GM21390 (cell line): ENCODE measurements at regions not wholly inside any gene's neighbourhood (a gene's known extent, or its start where the extent isn't known, plus 50 kb on each side); places are given as distances from the start of the nearest gene placed in this dataset.
"Not testable (repeated sequence)": the region's sequence is repeated elsewhere in the genome, so short reads cannot be mapped to it uniquely, and the experiment has no call there.

Experiments used
- ATAC-seq: cut with Tn5 transposase; IDR thresholded peaks from one replicate; pipeline ENCODE4 v1.9.1; 2021; ENCODE audit not compliant: unreplicated experiment

DNA sequence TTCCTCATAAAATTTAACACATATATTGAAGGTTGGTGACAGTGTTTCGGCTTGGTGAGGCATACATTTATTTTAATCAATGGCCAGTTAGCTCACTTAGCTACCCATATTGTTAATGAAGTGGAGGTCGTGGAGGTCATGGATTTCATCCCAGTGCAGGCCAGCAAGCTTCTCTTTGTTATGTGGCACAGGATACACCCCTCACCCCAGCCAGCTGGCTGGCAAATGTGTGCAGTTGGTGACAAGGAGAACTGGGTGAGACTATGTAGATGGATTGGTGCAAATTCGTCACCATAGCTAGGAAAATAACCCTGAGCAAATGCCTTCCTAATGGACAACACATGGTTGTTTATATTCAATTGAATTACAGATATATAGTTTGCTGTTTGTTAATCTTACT is 50.5 kb upstream of the FOXP2 start:
- ATAC-seq: no peak

GRCh38 chr7:114363292-114363691 is 51.3 kb upstream of the FOXP2 start:
- ATAC-seq: no peak

DNA sequence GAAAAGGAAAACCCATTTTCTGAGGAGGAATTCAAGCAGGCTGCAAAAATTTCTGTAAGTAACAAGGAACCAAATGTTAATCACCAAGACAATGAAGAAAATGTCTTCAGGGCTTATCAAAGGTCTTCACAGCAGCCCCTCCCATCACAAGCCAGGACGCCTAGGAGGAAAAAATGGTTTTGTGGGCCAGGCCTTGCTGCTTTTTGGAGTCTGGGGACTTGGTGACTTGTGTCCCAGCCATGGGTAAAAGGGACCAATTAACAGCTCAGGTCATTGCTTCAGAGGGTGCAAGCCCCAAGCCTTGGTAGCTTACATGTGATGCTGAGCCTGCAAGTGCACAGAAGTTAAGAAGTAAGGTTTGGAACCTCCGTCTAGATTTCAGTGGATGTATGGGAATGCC is 55.7 kb upstream of the FOXP2 start:
- no peak for ATAC-seq

GRCh38 chr7:114356133-114356532 is 58.5 kb upstream of the FOXP2 start:
- no peak for ATAC-seq

DNA sequence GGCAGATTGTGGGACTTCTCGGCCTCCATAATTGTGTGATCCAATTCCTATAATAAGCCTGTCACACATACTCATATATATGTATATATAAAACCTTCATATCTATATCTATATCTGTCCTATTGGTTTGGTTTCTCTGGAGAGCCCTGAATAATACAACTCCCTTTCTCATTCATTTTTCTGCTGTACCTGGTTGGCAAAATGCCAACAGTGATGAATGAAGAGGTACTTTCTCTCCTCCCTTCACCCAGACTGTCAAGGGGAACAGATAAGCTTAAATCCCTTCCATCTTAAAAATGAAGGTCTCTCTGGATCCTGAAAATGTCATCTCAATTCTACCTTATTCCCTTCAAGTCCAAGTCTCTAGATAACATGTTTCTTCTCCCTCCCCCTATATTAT is 60.3 kb upstream of the FOXP2 start:
- ATAC-seq: no peak

GRCh38 chr7:114345494-114345893 is 69.1 kb upstream of the FOXP2 start:
- ATAC-seq: no peak

DNA sequence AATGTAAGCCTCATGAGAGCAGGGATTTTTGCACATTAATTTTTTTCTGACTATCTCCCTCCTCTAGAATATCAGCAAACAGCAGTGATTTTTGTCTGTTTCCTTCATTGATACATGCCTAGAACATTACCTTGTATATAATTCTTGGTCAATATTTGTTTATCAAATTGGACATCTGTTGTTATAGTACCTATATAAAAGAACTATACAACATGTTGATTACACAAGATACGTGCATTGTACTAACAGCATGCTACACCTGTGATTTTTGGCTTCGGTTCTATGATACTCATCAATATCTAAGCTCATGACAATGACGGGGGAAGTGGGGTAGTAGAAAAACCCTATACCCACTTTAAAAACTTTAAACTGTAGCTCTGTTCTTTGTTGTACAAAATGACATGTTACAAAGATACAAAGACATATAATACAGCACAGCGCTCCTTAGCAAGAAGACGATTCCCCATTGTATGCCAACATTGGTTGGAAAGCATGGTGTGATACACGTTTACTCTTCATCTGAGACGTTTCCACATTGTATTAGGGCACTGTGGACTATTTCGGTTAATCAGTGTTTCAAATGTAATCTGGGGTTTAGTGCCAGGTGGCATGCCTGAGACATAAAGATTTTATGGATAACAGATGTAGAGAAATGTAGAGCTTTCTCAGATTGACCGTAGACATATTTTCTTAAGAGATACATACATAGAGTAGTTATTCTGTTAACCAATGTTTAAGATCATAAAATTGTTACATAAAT is 70.5 kb upstream of the FOXP2 start:
- no peak for ATAC-seq

DNA sequence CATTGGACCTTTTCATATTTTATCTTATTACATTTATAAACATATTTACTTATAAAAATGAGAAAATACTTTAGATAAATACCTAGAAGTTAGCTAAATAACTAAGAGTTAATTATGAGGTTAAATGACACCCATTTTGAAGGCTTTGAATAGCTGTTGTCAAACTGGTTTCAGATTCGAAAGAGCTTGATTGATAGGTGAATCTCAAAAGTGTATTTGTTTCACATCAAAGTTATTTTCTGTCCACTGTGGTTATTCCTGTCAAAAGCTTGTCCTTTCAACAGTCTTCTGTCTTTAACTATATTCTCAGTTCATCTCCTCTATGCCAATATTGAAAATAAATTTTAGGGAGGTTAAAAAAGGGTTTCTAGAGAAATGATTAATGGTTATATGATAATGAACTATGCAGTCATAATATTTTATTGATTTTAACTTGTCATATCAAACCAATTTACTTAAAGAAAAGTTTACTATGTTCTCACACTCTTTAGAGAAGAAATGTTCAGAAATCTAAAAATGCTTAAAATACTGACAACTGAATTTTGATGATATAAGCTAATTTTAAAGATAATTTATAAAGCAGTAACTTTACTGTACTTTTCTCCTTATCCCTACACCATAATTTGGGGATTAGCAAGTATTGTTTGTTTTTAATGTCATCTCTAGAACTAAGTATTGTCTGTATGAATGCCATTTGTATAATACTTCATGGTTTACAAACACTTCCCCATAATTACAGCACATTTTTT is 72.0 kb upstream of the FOXP2 start:
- no peak for ATAC-seq

DNA sequence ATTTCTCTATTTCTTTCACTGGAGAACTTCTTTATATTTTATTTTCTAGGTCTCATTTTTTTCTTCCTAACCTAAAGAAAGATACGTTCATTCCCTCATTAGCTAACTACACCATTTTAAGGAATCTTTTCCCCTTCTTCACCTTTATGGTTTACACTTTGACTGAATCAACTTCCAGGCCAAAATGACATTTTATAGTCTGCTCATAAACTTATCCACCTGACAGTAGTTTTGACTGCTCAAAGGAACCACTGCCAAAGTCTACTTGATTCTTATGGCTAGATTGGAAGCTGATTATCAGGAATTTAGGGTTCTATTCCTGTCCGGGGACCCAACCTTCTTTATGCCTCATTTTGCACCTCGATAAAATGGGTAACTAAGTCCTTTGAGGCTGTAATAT is 73.0 kb upstream of the FOXP2 start:
- ATAC-seq: no peak

- ATAC-seq: no peak
These were observed 79.6 kb upstream of the FOXP2 start for GRCh38 chr7:114334989-114335388.

DNA sequence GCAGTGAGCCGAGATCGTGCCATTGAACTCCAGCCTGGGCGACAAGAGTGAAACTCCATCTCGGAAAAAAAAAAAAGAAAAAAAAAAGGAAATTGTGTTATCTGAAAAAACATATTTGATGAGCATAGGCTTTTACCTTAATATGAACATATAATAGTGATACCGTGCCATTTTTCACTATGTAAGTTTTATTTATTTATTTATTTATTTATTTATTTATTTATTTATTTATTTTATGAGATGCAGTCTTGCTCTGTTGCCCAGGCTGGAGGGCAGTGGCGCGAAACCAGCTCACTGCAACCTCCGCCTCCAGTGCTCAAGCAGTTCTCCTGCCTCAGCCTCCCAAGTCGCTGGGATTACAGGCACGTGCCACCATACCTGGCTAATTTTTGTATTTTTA is 85.2 kb upstream of the FOXP2 start:
- not testable (repeated sequence) for ATAC-seq

DNA sequence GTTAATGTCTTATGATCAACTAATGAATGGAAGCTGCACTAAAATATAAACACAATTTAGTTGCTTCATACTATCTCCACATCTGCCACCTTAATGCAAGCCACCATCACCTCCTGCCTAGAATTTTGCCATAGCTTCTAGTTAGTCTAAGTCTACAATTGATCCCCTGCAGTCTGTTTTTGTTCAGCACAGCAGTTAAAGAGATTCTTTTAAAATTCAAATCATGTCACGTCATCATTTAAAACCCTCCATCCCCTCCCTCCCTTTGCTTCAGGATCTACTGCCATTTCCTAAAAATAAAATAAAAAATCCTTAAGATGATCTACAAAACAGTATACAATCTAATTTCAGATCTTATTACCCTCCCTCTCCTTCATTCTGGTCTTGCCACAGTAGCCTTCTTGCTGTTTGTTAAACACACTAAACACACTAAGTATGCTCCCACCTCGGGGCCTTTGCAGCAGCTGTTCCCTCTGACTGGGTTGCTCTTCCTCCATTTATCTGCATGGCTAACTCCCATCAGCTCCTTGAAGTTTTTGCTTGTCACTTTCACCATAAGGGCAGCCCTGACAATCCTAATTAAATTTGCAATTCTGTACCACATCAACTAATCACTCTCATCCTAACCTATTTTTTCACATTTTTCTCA is 97.0 kb upstream of the FOXP2 start:
- no peak for ATAC-seq

GRCh38 chr7:114312649-114313048 is 102.0 kb upstream of the FOXP2 start:
- no peak for ATAC-seq

- no peak for ATAC-seq
These were observed 104.1 kb upstream of the FOXP2 start for GRCh38 chr7:114310345-114311110.

- no peak for ATAC-seq
These were observed 104.9 kb upstream of the FOXP2 start for GRCh38 chr7:114309729-114310128.

DNA sequence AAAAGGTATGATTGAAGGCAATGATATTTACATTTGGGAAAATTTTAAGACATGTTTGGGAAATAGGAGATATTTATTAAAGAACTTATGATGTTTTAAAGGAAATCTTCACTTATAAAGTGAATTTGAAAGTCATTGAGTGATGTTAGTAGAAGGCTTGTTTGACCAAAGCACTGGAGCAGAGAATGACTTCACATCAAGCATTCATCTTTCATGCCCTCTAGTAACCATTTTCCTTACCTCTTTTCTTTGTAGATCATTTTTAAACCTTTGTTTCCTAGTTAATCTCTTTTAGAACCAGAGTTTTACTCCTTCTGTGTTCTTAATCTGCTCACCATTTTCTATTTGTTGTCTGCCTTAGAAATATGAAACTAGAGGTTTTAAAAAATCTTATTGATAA is 111.3 kb upstream of the FOXP2 start:
- no peak for ATAC-seq

DNA sequence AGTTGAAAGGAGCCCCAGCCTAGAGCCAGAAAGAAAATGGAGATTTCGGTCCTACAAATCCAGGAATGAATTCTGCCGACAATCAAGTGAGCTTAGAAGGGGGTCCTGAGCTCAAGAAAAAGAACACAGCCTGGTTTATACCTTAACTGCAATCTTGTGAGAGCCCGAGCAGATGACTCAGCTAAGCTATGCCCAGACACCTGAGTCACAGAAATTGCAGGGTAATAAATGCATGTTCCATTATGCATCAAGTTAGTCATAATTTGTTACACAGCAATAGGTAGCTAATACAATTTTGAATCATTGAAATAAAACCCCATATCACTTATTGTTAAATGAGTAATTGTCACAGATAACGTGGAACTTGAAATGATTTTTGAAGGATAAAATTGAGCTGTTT is 111.8 kb upstream of the FOXP2 start:
- no peak for ATAC-seq

DNA sequence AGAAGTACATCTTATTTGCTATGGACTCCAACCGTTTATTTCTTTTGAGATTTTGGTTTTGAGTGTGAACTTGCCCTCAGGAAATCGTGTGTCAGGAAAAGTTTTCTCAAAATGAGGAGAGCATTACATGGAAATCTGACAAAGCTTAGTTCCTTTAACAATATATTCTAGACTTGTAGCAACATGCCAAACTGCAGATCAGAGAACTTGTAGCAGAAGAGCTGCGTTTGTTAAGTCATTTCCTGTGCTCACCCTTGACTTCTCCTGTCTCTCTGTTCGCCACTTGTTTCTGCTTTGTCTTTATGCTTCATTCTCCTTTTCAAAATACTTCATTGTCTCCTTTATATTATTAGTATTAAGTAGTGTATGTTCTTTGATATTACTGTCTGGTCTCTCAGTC is 116.6 kb upstream of the FOXP2 start:
- no peak for ATAC-seq

GRCh38 chr7:114297121-114297520 is 117.5 kb upstream of the FOXP2 start:
- ATAC-seq: no peak

DNA sequence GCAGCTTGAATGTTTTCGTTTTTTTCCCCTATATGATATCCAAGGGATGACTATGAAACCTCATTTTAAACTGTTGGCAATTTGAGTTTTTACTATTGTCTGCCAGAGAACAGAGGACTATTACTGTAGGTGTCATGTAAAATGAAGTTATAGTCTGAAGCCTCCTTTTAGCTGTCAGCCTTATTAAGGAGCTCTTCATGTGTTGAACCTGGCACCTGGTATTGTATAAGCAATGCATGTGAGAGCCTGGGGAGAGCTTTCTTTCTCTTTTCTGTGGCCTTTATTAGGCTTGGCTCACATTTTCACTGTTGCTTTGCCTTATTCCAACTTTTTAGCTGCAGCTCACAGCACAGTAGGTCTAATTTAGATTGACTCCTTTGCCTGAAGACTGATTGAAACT is 119.1 kb upstream of the FOXP2 start:
- ATAC-seq: no peak

DNA sequence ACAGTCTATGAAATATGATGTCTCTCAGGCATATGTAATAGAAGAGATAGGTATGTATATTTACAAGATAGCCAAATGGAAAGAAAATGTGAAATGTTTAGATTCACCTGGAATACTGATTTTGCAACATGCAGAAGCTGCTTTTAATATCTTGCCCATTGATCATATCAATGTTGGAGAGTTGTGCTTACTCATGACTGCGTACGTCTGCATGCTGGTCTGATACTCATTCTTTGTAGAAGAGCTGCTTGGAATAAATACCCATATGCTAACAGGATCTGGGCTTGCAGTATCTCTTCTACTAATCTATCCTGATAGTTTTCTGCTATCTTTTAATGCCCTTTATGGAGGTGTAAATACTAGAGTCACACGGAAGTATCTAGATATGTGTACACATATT is 120.6 kb upstream of the FOXP2 start:
- no peak for ATAC-seq
